AG09309 (cell line): ENCODE measurements at regions not wholly inside any gene's neighbourhood (a gene's known extent, or its start where the extent isn't known, plus 50 kb on each side); places are given as distances from the start of the nearest gene placed in this dataset.

Experiments
- DNase-seq: peaks from one replicate; pipeline ENCODE4 v3.0.0-alpha.2; 2010; ENCODE audit warnings: low read depth
- H3K4me3 ChIP-seq: 2 replicates; pipeline ENCODE4 v1.5.1; 2011; ENCODE audit warnings: mild to moderate bottlenecking, low read depth, low read length, moderate library complexity; ENCODE audit not compliant: control insufficient read depth
- TF ChIP-seq, protein P1 (sequence below): IDR thresholded peaks from 2 replicates; pipeline ENCODE4 v1.5.1; 2011; ENCODE audit warnings: mild to moderate bottlenecking, low read depth, low read length, inconsistent platforms; ENCODE audit not compliant: insufficient read depth, control insufficient read depth; ENCODE audit errors: missing control alignments

DNA sequence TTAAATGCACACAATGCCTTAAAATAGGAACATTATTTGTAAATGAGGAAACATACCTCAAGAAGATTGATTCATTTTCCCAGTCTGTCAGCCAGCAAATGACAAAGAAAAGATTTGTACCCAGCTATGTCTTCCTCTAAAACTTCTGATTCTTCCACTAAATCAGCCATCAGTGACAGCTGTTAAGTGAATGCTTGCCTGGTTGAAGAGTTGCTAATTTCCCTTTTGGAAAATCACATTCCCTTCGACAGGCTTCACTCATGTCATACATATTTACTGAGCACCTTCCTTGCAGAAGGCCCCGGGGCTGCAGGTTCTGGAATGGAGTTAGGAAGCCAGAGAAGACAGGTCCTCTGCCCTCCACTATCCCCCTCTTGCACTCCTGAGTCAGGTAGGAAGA lies 112.0 kb upstream of the SLC66A3 start:
- DNase-seq, result no peak
- TF ChIP-seq, protein P1, sequence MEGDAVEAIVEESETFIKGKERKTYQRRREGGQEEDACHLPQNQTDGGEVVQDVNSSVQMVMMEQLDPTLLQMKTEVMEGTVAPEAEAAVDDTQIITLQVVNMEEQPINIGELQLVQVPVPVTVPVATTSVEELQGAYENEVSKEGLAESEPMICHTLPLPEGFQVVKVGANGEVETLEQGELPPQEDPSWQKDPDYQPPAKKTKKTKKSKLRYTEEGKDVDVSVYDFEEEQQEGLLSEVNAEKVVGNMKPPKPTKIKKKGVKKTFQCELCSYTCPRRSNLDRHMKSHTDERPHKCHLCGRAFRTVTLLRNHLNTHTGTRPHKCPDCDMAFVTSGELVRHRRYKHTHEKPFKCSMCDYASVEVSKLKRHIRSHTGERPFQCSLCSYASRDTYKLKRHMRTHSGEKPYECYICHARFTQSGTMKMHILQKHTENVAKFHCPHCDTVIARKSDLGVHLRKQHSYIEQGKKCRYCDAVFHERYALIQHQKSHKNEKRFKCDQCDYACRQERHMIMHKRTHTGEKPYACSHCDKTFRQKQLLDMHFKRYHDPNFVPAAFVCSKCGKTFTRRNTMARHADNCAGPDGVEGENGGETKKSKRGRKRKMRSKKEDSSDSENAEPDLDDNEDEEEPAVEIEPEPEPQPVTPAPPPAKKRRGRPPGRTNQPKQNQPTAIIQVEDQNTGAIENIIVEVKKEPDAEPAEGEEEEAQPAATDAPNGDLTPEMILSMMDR, result no peak
- no peak overlapping the region for H3K4me3 ChIP-seq

- DNase-seq, result no peak
- TF ChIP-seq, protein P1, result no peak
- no peak overlapping the region for H3K4me3 ChIP-seq
These were observed 111.1 kb upstream of the SLC66A3 start for GRCh38 chr2:11044201-11044600.

- no peak for DNase-seq
- TF ChIP-seq, protein P1, result no peak
- H3K4me3 ChIP-seq, result no peak overlapping the region
These were observed 110.0 kb upstream of the SLC66A3 start for GRCh38 chr2:11045294-11045693.

DNA sequence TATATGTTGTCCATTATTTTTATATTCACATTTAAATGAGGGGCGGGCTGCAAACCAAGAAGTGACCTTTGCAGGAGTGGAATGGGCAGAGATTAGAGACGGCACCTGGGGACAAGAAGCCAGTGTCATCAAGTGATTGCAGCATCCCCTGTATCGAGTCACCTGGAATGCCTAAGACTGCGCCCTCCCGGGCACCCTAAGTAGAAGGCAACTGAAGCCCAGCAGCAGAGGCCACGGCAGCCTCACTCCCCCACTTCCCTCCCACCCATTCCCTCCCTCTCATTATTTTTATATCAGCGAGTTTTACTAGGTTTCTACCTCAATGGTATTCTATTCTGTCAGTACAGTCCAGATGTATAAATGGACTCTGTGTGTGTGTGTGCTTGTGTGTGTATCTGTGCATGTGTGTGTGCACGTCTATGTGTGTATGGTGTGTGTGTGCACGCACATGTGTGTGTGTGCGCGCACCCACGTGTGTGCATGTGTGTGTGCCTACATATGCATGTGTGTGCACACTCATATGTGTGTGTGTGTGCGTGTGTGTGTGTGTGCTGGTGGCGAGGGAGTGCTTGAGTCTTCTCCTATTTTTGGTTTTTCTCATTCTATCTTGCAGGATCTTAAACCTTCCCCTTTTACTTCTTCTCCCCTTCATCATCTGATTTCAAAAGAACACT lies 106.8 kb upstream of the SLC66A3 start:
- no peak overlapping the region for H3K4me3 ChIP-seq
- TF ChIP-seq, protein P1, result no peak
- DNase-seq, result no peak

GRCh38 chr2:11050565-11050964 lies 104.7 kb upstream of the SLC66A3 start:
- no peak for DNase-seq
- TF ChIP-seq, protein P1, result no peak
- no peak overlapping the region for H3K4me3 ChIP-seq

DNA sequence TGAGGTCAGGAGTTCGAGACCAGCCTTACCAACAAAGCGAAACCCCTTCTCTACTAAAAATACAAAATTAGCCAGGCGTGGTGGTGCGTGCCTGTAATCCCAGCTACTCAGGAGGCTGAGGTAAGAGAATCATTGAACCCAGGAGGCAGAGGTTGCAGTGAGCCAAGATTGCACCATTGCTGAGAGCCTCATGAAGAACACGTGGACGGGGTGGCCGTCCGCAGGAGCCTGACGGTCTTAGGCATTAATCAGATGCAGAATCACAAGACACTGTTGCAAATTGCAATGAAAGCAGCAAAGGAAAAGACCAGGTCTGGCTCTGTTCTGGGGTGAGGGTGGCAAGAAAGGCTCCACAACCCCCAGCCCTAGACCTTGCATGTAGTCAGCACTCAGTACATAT lies 104.0 kb upstream of the SLC66A3 start:
- TF ChIP-seq, protein P1, result no peak
- H3K4me3 ChIP-seq, result no peak overlapping the region
- DNase-seq, result no peak
